Colonic mucosa (tissue), 4 donors: ENCODE measurements at regions not wholly inside any gene's neighbourhood (a gene's known extent, or its start where the extent isn't known, plus 50 kb on each side); places are given as distances from the start of the nearest gene placed in this dataset.

Experiments
- DNase-seq: peaks from one replicate; pipeline ENCODE4 v3.0.0-alpha.2; 2020
- H3K27ac ChIP-seq: fragments of 200-600 bp; one replicate; pipeline ENCODE4 v1.8.0; 2021
- H3K27me3 ChIP-seq: fragments of 200-600 bp; one replicate; pipeline ENCODE4 v1.8.0; 2021
- H3K36me3 ChIP-seq: fragments of 200-600 bp; one replicate; pipeline ENCODE4 v1.8.0; 2021
- H3K4me1 ChIP-seq: fragments of 200-600 bp; one replicate; pipeline ENCODE4 v1.8.0; 2021; ENCODE audit warnings: mild to moderate bottlenecking
- H3K4me3 ChIP-seq: fragments of 200-600 bp; one replicate; pipeline ENCODE4 v1.8.0; 2021
- H3K9ac ChIP-seq, 2 donors: one replicate each; pipeline ENCODE4 v1.7.0; 2013; ENCODE audit warnings: control low read depth in 2 of 2, low read depth in 2 of 2, low read length in 2 of 2
- H3K9me3 ChIP-seq: fragments of 200-600 bp; one replicate; pipeline ENCODE4 v1.8.0; 2021
- CTCF ChIP-seq: fragments of 200-600 bp; IDR thresholded peaks from one replicate; pipeline ENCODE4 v1.8.0; 2022; ENCODE audit warnings: antibody characterized with exemption, mild to moderate bottlenecking
- intact Hi-C: fragments of 100-400 bp; cut with DNase I; formaldehyde crosslinking; loops from one replicate; pipeline ENCODE4 v1.14.1; 2022
- donor health status: healthy.
- donor health status: DM: no; HTN: no; CAD: no.
- donor health status: DM: no; HTN: no; CAD: no.

GRCh38 chr2:64904413-64905329 is 84.5 kb upstream of the SLC1A4 start:
- intact Hi-C loops, result no loop called here
- Histone ChIP-seq H3K9ac (peak overlapping the region in 1 of 2 donors; percentile 2), H3K36me3 (no peaks in the 10 kb centered on the region), H3K9me3 (no peaks in the 10 kb centered on the region), H3K27ac (no peak overlapping the region), H3K27me3 (no peaks in the 10 kb centered on the region), H3K4me1 (no peaks in the 10 kb centered on the region), H3K4me3 (no peak overlapping the region)
- no peak for DNase-seq
- no peak for TF ChIP-seq CTCF

GRCh38 chr2:64905338-64906024 is 83.7 kb upstream of the SLC1A4 start:
- intact Hi-C loops, result no loop called here
- peak; percentile 62 for DNase-seq
- Histone ChIP-seq H3K27ac (no peak overlapping the region), H3K9me3 (no peaks in the 10 kb centered on the region), H3K4me3 (no peak overlapping the region), H3K27me3 (no peaks in the 10 kb centered on the region), H3K36me3 (no peaks in the 10 kb centered on the region), H3K4me1 (no peaks in the 10 kb centered on the region), H3K9ac (no peak overlapping the region)
- TF ChIP-seq CTCF, result no peak

GRCh38 chr2:64906853-64907536 is 82.2 kb upstream of the SLC1A4 start:
- Histone ChIP-seq H3K4me1 (no peaks in the 10 kb centered on the region), H3K27me3 (no peaks in the 10 kb centered on the region), H3K4me3 (no peak overlapping the region), H3K9me3 (no peaks in the 10 kb centered on the region), H3K36me3 (no peaks in the 10 kb centered on the region), H3K9ac (no peak overlapping the region), H3K27ac (no peak overlapping the region)
- TF ChIP-seq CTCF, result no peak
- intact Hi-C loops, result no loop called here
- no peak for DNase-seq

GRCh38 chr2:64908406-64908805 is 80.8 kb upstream of the SLC1A4 start:
- intact Hi-C loops, result no loop called here
- Histone ChIP-seq H3K4me1 (no peaks in the 10 kb centered on the region), H3K27me3 (no peaks in the 10 kb centered on the region), H3K36me3 (no peaks in the 10 kb centered on the region), H3K9me3 (no peaks in the 10 kb centered on the region), H3K27ac (no peak overlapping the region), H3K4me3 (no peak overlapping the region), H3K9ac (no peak overlapping the region)
- DNase-seq, result no peak
- TF ChIP-seq CTCF, result no peak

GRCh38 chr2:64910523-64910922 is 78.7 kb upstream of the SLC1A4 start:
- TF ChIP-seq CTCF, result no peak
- no peak overlapping the region for H3K9ac ChIP-seq
- H3K27me3 ChIP-seq, result no peaks in the 10 kb centered on the region
- no peak overlapping the region for H3K4me3 ChIP-seq
- intact Hi-C loops, result loop anchor here (10.0 kb wide), 1 partner anchor 664 kb away; no protein-coding TSS in a partner anchor
- DNase-seq, result no peak
- H3K27ac ChIP-seq, result no peak overlapping the region
- H3K4me1 ChIP-seq, result peaks cover 3% of the 10 kb centered on the region
- no peaks in the 10 kb centered on the region for H3K36me3 ChIP-seq
- no peaks in the 10 kb centered on the region for H3K9me3 ChIP-seq
